PFSK-1 (cell line): ENCODE measurements at regions not wholly inside any gene's neighbourhood (a gene's known extent, or its start where the extent isn't known, plus 50 kb on each side); places are given as distances from the start of the nearest gene placed in this dataset.

ENCODE experiments used
- FOXP2 ChIP-seq: optimal IDR thresholded peaks from 2 replicates; pipeline ENCODE3; 2011; ENCODE audit warnings: borderline replicate concordance, control low read depth, inconsistent platforms; ENCODE audit not compliant: insufficient read depth; ENCODE audit errors: extremely low read length, extremely low read depth
- POLR2AphosphoS5 ChIP-seq: IDR thresholded peaks from 2 replicates; pipeline ENCODE4 v1.6.1; 2012; ENCODE audit warnings: low read depth, mild to moderate bottlenecking, control low read depth, low read length, moderate library complexity
- SIN3A ChIP-seq: IDR thresholded peaks from 2 replicates; pipeline ENCODE4 v1.6.1; 2012; ENCODE audit warnings: mild to moderate bottlenecking, low read length, moderate library complexity, borderline replicate concordance; ENCODE audit not compliant: insufficient read depth
- TAF1 ChIP-seq: IDR thresholded peaks from 2 replicates; pipeline ENCODE4 v1.6.1; 2012; ENCODE audit warnings: low read length, control low read depth, borderline replicate concordance; ENCODE audit not compliant: insufficient read depth
- TF ChIP-seq, protein P1 (sequence below), 2 experiments: IDR thresholded peaks; 2 replicates each; pipeline versions ENCODE4 v1.6.1 to v1.8.0; 2011 to 2012; ENCODE audit warnings: low read depth in 2 of 2, low read length in 2 of 2, control low read depth in 1 of 2, inconsistent platforms in 1 of 2, mild to moderate bottlenecking in 1 of 2, moderate library complexity in 1 of 2; ENCODE audit not compliant: insufficient read depth in 1 of 2

DNA sequence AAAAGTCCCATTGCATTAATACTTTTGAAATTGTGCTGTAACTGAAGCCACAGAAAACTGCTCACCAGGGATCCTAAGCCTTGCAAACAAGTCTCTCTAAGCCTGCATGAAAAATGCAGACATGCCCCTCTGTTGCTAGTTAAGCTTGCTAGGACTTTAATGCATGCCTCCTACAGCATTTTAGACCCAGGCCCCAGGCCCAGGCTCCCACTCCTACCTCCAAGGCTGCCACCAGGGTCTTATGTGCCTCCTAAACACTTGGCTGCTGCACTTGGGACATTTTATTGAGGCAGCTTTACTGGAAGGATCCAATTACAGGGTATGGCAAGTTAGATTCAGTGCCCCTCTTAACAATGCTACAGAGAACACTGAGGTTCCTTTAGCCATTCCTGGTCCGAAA, 467.3 kb upstream of the CLINT1 start:
- TF ChIP-seq SIN3A (no peak), POLR2AphosphoS5 (no peak), TAF1 (no peak), FOXP2 (no peak)
- TF ChIP-seq, protein P1, sequence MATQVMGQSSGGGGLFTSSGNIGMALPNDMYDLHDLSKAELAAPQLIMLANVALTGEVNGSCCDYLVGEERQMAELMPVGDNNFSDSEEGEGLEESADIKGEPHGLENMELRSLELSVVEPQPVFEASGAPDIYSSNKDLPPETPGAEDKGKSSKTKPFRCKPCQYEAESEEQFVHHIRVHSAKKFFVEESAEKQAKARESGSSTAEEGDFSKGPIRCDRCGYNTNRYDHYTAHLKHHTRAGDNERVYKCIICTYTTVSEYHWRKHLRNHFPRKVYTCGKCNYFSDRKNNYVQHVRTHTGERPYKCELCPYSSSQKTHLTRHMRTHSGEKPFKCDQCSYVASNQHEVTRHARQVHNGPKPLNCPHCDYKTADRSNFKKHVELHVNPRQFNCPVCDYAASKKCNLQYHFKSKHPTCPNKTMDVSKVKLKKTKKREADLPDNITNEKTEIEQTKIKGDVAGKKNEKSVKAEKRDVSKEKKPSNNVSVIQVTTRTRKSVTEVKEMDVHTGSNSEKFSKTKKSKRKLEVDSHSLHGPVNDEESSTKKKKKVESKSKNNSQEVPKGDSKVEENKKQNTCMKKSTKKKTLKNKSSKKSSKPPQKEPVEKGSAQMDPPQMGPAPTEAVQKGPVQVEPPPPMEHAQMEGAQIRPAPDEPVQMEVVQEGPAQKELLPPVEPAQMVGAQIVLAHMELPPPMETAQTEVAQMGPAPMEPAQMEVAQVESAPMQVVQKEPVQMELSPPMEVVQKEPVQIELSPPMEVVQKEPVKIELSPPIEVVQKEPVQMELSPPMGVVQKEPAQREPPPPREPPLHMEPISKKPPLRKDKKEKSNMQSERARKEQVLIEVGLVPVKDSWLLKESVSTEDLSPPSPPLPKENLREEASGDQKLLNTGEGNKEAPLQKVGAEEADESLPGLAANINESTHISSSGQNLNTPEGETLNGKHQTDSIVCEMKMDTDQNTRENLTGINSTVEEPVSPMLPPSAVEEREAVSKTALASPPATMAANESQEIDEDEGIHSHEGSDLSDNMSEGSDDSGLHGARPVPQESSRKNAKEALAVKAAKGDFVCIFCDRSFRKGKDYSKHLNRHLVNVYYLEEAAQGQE (IDR thresholded peaks at IDR 0.05; ENCODE audit: insufficient read depth in 1 of 2, low read depth in 2 of 2, low read length in 2 of 2), result no peak

DNA sequence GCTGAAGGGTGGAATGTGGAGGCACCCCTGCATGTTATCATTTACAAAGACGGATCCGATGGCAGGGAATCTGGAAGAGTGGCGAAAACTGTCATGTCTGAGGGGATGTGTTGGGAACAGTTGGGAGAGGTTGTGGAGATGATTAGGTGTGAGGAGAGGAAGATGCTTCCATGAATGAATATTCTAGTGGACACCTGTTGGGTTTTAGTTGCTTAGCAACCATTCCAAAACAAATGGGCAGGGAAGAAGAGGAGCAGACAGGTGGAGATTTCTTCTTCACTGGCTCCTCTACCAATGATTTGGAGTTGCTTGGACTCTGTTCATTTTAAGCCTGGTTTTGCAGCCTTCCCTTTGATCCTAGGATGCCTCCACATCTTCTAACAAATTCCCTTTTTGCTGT, 465.3 kb upstream of the CLINT1 start:
- TF ChIP-seq TAF1, result no peak
- no peak for TF ChIP-seq FOXP2
- no peak for TF ChIP-seq POLR2AphosphoS5
- TF ChIP-seq SIN3A, result no peak
- TF ChIP-seq, protein P1 (IDR thresholded peaks at IDR 0.05; ENCODE audit: insufficient read depth in 1 of 2, low read depth in 2 of 2, low read length in 2 of 2), result no peak

DNA sequence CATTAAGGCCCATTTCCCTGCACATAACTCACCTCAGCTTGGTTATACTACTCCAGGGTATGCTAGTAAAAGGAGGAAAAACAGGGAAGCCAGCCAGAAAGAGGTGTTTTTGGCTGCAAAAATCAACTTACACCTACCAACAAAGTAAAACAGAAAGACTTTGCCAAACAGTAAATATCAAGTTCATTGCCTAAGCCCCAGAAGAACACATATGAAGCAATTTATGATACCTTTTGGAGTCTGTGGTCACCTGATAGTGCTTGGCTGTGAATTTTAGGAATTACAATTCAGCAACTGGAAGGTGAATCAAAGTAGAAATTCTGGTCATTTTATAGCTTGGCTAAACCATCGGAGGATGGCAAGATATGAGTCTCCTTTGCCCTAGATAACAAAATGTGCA, 463.7 kb upstream of the CLINT1 start:
- TF ChIP-seq FOXP2 (no peak), SIN3A (no peak), POLR2AphosphoS5 (no peak), TAF1 (no peak)
- TF ChIP-seq, protein P1 (IDR thresholded peaks at IDR 0.05; ENCODE audit: insufficient read depth in 1 of 2, low read depth in 2 of 2, low read length in 2 of 2), result no peak

DNA sequence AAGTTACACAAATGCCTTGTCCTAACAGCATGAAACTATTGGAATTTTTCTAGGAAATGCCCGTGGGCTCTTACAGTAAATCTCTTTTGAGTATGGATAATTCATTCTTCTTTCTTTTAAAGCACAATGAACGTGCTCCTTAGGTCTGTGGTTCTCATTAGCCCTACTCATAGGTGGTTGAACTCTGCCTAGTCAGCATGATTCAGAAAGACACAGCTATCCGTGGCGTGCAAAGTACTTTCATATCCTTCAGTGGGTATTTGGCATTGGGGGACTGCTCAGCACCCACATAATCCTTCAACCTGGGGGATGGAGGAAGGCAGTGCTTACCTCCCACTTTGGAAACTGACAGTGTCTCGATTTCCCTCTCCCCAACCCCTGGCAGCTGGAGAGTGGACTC, 462.0 kb upstream of the CLINT1 start:
- TF ChIP-seq TAF1, result no peak
- no peak for TF ChIP-seq FOXP2
- no peak for TF ChIP-seq POLR2AphosphoS5
- TF ChIP-seq SIN3A, result no peak
- TF ChIP-seq, protein P1 (IDR thresholded peaks at IDR 0.05; ENCODE audit: insufficient read depth in 1 of 2, low read depth in 2 of 2, low read length in 2 of 2), result no peak

DNA sequence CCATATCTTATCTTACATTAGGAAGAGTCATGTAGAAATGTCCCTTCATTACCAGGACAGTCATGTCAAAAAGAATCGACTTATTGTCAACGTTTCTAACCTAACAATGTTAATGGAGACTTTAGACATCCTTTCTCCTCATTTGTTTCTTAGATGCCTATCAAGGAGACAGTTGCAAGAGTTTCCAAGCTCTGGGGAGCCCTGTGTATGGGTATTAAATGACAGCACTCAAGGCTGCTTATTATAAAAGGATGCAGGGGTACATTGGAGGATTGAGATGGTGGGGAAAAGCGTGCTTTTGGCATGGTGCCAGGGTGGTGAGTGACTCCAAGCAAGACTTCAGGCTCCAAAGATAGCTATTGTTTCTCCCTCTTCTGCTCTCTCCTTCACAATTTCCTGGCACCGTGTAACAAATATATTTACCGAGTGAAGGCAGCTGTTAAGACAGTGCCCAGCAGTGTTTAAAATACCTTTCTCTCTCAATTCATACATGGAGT, 461.3 kb upstream of the CLINT1 start:
- no peak for TF ChIP-seq POLR2AphosphoS5
- no peak for TF ChIP-seq TAF1
- no peak for TF ChIP-seq FOXP2
- TF ChIP-seq, protein P1 (IDR thresholded peaks at IDR 0.05; ENCODE audit: insufficient read depth in 1 of 2, low read depth in 2 of 2, low read length in 2 of 2), result no peak
- no peak for TF ChIP-seq SIN3A
